CD4-positive, alpha-beta memory T cell (primary cell): ENCODE measurements at regions not wholly inside any gene's neighbourhood (a gene's known extent, or its start where the extent isn't known, plus 50 kb on each side); places are given as distances from the start of the nearest gene placed in this dataset.

Experiments used
- CTCF ChIA-PET: fragments of 350-600 bp; sonication (Branson Sonifier 250); formaldehyde crosslinking; loops from one replicate; lab custom pipeline; 2021; ENCODE audit warnings: inconsistent platforms; ENCODE audit not compliant: partially characterized antibody; lab: Charles Lee
- POLR2A ChIA-PET: fragments of 350-600 bp; sonication (Branson Sonifier 250); formaldehyde crosslinking; loops from one replicate; lab custom pipeline; 2021; ENCODE audit not compliant: partially characterized antibody; lab: Charles Lee
- DNase-seq, 5 donors: peaks; one replicate each; pipeline versions ENCODE4 v3.0.0 to v3.0.0-alpha.2; 2020 to 2022; ENCODE audit warnings: mixed read lengths in 1 of 5
- H3K27ac ChIP-seq: one replicate; pipeline ENCODE4 v1.7.0; 2013; ENCODE audit warnings: low read depth, low read length
- H3K27me3 ChIP-seq: 2 replicates; pipeline ENCODE4 v1.7.0; 2013; ENCODE audit warnings: mild to moderate bottlenecking, low read length, moderate library complexity; ENCODE audit not compliant: insufficient read depth
- H3K36me3 ChIP-seq: 2 replicates; pipeline ENCODE4 v1.7.0; 2013; ENCODE audit warnings: mild to moderate bottlenecking, low read length, moderate library complexity; ENCODE audit not compliant: insufficient read depth
- H3K4me1 ChIP-seq: 2 replicates; pipeline ENCODE4 v1.7.0; 2013; ENCODE audit warnings: mild to moderate bottlenecking, low read length, moderate library complexity; ENCODE audit not compliant: insufficient read depth
- H3K4me3 ChIP-seq, 2 donors: one replicate each; pipeline ENCODE4 v1.7.0; 2013; ENCODE audit warnings: low read length in 2 of 2, mild to moderate bottlenecking in 1 of 2
- H3K9me3 ChIP-seq, 2 donors: one replicate each; pipeline ENCODE4 v1.7.0; 2013; ENCODE audit warnings: low read length in 2 of 2, control low read depth in 1 of 2; ENCODE audit not compliant: control insufficient read depth in 1 of 2
- H3K27ac Mint-ChIP-seq, 7 donors: one replicate each; pipeline ENCODE4 v1.8.0; 2020 to 2021; ENCODE audit warnings: mixed read lengths in 7 of 7, mild to moderate bottlenecking in 6 of 7, inconsistent platforms in 3 of 7, moderate library complexity in 3 of 7
- H3K27me3 Mint-ChIP-seq, 2 donors: one replicate each; pipeline ENCODE4 v1.8.0; 2020 to 2021; ENCODE audit warnings: mixed read lengths in 2 of 2
- H3K36me3 Mint-ChIP-seq, 2 donors: one replicate each; pipeline ENCODE4 v1.8.0; 2020 to 2021; ENCODE audit warnings: mixed read lengths in 2 of 2, inconsistent platforms in 1 of 2, mild to moderate bottlenecking in 1 of 2
- H3K4me1 Mint-ChIP-seq, 4 donors: one replicate each; pipeline ENCODE4 v1.8.0; 2020 to 2021; ENCODE audit warnings: mixed read lengths in 4 of 4, mild to moderate bottlenecking in 1 of 4
- H3K4me3 Mint-ChIP-seq, 8 donors: one replicate each; pipeline ENCODE4 v1.8.0; 2020 to 2021; ENCODE audit warnings: mixed read lengths in 8 of 8, mild to moderate bottlenecking in 7 of 8, moderate library complexity in 6 of 8, inconsistent platforms in 3 of 8
- H3K9me3 Mint-ChIP-seq, 8 donors: one replicate each; pipeline ENCODE4 v1.8.0; 2020 to 2021; ENCODE audit warnings: mixed read lengths in 8 of 8, mild to moderate bottlenecking in 5 of 8, inconsistent platforms in 3 of 8, moderate library complexity in 1 of 8
- intact Hi-C: fragments of 100-400 bp; cut with micrococcal nuclease; formaldehyde crosslinking; loops from one replicate; pipeline ENCODE4 v1.15.1; 2023

DNA sequence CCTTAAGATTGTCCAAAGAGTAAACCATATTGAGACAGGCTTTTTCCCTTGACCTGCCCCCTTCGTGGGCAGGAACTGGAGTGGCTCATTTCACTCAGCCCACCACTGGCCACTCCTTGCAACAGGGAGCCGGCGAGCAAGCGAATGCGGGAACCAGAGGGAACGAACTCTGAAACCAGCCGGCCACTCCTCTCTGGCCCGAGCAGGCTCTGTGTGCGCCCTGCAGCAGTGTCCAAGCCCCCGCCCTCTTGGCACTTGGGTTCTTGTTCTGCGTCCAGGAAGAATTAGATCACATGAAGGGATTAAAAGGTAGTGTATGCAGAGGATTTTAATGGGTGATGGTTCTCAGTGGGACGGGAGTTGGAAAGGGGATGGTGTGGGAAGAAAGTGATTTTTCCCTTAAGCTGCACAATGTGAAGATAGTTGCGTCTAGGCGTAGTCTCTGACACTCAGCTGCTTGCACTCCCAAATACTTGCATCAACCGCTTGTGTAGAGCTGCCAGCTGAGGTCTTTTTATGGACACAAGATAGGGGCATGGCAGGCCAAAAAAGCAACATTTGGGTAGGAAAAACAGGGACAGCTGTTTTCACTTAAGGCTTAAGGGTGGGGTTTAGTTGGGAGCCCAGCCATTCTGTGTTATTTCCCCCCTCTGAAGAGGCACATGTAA is 1209.7 kb upstream of the PCDH20 start:
- no peaks in the 10 kb centered on the region for H3K27me3 Mint-ChIP-seq
- no peaks in the 10 kb centered on the region for H3K36me3 Mint-ChIP-seq
- ChIA-PET CTCF (no interaction called here), POLR2A (no interaction called here)
- no peak overlapping the region for H3K27ac ChIP-seq
- H3K4me1 ChIP-seq = no peaks in the 10 kb centered on the region
- peaks cover 0 to 21% (median 13%) of the 10 kb centered on the region in 8 donors for H3K9me3 Mint-ChIP-seq
- no peaks in the 10 kb centered on the region for H3K9me3 ChIP-seq
- intact Hi-C loops = no loop called here
- no peaks in the 10 kb centered on the region for H3K4me1 Mint-ChIP-seq
- DNase-seq = no peak
- no peak overlapping the region for H3K27ac Mint-ChIP-seq
- no peaks in the 10 kb centered on the region for H3K36me3 ChIP-seq
- H3K4me3 ChIP-seq = no peak overlapping the region
- no peaks in the 10 kb centered on the region for H3K27me3 ChIP-seq
- H3K4me3 Mint-ChIP-seq = no peak overlapping the region

DNA sequence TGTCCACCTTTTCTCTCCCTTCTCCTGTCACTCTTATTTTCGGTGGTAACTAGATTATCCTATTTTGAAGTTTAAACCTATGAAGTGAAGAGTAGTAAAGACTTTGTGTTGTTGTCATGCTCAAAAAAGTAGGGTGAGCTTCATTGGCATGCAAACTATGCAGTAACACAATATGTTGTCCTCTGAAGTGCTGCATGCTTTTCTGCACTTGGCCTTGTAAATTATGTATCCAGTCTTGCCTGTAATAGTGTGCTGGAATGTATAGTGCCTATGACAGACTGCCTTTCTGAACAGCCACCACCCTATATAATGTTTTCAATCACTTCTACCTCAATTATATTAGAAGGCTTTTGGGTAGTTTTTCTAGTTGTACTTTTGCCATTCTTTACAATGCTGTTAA is 1198.2 kb upstream of the PCDH20 start:
- Histone ChIP-seq H3K27ac (no peak overlapping the region), H3K9me3 (no peaks in the 10 kb centered on the region), H3K4me3 (no peak overlapping the region), H3K27me3 (no peaks in the 10 kb centered on the region), H3K36me3 (no peaks in the 10 kb centered on the region), H3K4me1 (no peaks in the 10 kb centered on the region)
- intact Hi-C loops = no loop called here
- Mint-ChIP-seq H3K27me3 (no peaks in the 10 kb centered on the region), H3K36me3 (no peaks in the 10 kb centered on the region), H3K4me3 (no peak overlapping the region), H3K4me1 (no peaks in the 10 kb centered on the region), H3K27ac (no peak overlapping the region), H3K9me3 (peaks cover 0 to 27% (median 8%) of the 10 kb centered on the region in 8 donors)
- ChIA-PET POLR2A (no interaction called here), CTCF (no interaction called here)
- DNase-seq = no peak

DNA sequence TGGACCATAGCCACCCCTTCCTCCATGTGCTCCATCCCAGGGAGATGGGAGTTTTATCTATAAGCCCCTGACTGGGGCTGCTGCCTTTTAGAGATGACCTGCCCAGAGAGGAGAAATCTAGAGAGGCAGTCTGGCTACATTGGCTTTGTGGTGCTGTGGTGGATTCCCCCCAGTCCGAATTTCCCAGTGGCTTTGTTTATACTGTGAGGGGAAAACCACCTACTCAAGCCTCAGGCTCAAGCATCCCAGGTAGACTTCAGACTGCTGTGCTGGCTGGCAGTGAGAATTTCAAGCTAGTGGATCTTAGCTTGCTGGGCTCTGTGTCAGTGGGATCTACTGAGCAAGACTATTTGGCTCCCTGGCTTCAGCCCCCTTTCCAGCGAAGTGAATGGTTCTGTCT is 1195.7 kb upstream of the PCDH20 start:
- no peaks in the 10 kb centered on the region for H3K27me3 ChIP-seq
- ChIA-PET CTCF (no interaction called here), POLR2A (no interaction called here)
- Mint-ChIP-seq H3K36me3 (no peaks in the 10 kb centered on the region), H3K4me1 (no peaks in the 10 kb centered on the region), H3K4me3 (no peak overlapping the region), H3K27ac (no peak overlapping the region), H3K9me3 (peaks cover 3 to 38% (median 12%) of the 10 kb centered on the region in 8 donors), H3K27me3 (no peaks in the 10 kb centered on the region)
- DNase-seq = no peak
- no peaks in the 10 kb centered on the region for H3K36me3 ChIP-seq
- no peak overlapping the region for H3K4me3 ChIP-seq
- H3K9me3 ChIP-seq = no peaks in the 10 kb centered on the region
- no peak overlapping the region for H3K27ac ChIP-seq
- intact Hi-C loops = no loop called here
- no peaks in the 10 kb centered on the region for H3K4me1 ChIP-seq

DNA sequence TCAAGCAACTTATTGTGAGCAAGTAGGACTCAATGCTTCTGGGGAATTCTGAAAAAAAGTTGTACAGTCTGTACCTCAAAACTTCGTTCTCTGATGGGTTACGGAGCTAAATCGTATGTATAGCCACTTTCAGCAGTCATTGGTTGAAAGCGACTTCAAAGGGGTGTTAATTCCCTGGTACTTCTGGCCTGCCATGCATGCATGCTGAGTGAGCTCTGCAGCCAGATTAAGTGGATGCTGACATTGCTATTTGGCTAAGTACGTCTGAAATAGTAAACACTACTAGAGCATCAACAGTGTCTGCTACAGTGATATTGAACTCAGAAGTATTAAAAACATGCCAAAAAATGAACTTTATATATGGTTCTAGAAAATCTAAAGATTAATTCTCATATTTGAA is 1183.1 kb upstream of the PCDH20 start:
- intact Hi-C loops = no loop called here
- Histone ChIP-seq H3K27ac (no peak overlapping the region), H3K4me3 (no peak overlapping the region), H3K27me3 (no peaks in the 10 kb centered on the region), H3K4me1 (no peaks in the 10 kb centered on the region), H3K36me3 (no peaks in the 10 kb centered on the region), H3K9me3 (no peaks in the 10 kb centered on the region)
- no peaks in the 10 kb centered on the region for H3K36me3 Mint-ChIP-seq
- no peaks in the 10 kb centered on the region for H3K4me1 Mint-ChIP-seq
- POLR2A ChIA-PET = no interaction called here
- H3K9me3 Mint-ChIP-seq = peaks cover 0 to 19% (median 13%) of the 10 kb centered on the region in 8 donors
- no peak overlapping the region for H3K27ac Mint-ChIP-seq
- no peak overlapping the region for H3K4me3 Mint-ChIP-seq
- CTCF ChIA-PET = no interaction called here
- DNase-seq = no peak
- no peaks in the 10 kb centered on the region for H3K27me3 Mint-ChIP-seq

DNA sequence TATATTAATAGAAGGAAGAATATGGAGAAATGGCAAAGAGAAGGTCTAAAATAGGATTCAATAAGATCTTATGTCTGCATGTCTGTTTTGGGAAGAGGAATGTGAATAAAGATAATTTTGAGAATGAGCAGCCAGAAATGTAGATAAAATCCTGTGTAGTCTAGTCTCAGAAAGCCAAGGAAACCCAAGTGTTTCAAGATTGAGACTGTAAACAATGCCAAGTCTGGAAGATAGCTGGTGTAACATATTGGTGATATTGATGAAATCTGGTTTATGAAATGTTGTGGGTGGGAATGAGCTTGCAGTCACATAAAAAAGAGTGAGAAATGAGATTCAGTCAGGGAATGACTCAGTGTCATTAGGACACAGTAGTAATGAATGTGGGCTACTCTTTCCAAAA is 1180.3 kb upstream of the PCDH20 start:
- no peak for DNase-seq
- Histone ChIP-seq H3K36me3 (no peaks in the 10 kb centered on the region), H3K4me1 (no peaks in the 10 kb centered on the region), H3K9me3 (no peaks in the 10 kb centered on the region), H3K27me3 (no peaks in the 10 kb centered on the region), H3K27ac (no peak overlapping the region), H3K4me3 (no peak overlapping the region)
- Mint-ChIP-seq H3K4me3 (no peak overlapping the region), H3K27ac (no peak overlapping the region), H3K9me3 (peaks cover 0 to 20% (median 11%) of the 10 kb centered on the region in 8 donors), H3K36me3 (no peaks in the 10 kb centered on the region), H3K4me1 (no peaks in the 10 kb centered on the region), H3K27me3 (no peaks in the 10 kb centered on the region)
- ChIA-PET CTCF (no interaction called here), POLR2A (no interaction called here)
- intact Hi-C loops = no loop called here

DNA sequence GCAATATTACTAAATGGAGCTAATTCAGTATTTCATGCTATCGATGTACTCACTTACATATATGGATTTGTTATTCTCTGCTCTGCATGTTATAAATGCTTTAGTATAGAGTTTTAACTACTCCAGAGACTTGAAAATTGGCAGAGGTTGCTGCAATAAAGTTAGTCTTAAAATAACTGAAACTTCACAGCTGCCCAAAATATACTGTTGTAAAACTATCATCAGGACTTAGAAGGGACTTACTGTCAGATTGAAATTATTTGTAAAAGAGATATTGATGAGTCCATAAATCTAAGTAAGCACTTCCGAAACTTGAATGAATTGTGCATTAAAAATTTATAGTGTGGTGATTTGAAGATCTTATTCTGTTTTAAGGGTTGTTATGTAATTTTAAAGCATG is 1178.2 kb upstream of the PCDH20 start:
- Histone ChIP-seq H3K9me3 (no peaks in the 10 kb centered on the region), H3K36me3 (no peaks in the 10 kb centered on the region), H3K4me3 (no peak overlapping the region), H3K4me1 (no peaks in the 10 kb centered on the region), H3K27me3 (no peaks in the 10 kb centered on the region), H3K27ac (no peak overlapping the region)
- no peaks in the 10 kb centered on the region for H3K36me3 Mint-ChIP-seq
- H3K27ac Mint-ChIP-seq = no peak overlapping the region
- no peaks in the 10 kb centered on the region for H3K4me1 Mint-ChIP-seq
- CTCF ChIA-PET = no interaction called here
- H3K27me3 Mint-ChIP-seq = no peaks in the 10 kb centered on the region
- no peak overlapping the region for H3K4me3 Mint-ChIP-seq
- POLR2A ChIA-PET = no interaction called here
- intact Hi-C loops = no loop called here
- no peak for DNase-seq
- H3K9me3 Mint-ChIP-seq = peaks cover 0 to 26% (median 11%) of the 10 kb centered on the region in 8 donors

DNA sequence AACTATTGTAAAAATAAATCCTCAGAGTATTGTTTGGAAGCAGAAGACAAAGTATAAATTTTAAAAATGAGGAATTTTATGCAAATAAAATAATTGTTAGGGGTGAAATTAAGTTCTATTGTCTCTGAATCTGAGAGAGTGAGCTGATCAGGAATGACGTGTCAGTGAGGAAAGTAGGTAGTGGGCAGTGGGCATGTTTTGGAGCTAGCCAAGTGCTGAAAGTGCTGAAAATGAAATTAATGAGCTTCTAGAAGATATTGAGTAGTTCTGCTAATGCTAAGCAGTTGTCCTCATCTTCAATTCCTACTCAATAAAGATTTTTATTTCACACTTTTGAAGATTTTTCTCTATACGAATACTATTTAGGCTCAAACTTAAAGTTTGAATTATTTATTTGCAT is 1167.8 kb upstream of the PCDH20 start:
- Histone ChIP-seq H3K4me1 (no peaks in the 10 kb centered on the region), H3K27me3 (no peaks in the 10 kb centered on the region), H3K9me3 (no peaks in the 10 kb centered on the region), H3K4me3 (no peak overlapping the region), H3K27ac (no peak overlapping the region), H3K36me3 (no peaks in the 10 kb centered on the region)
- CTCF ChIA-PET = no interaction called here
- H3K9me3 Mint-ChIP-seq = peaks cover 0 to 11% (median 3%) of the 10 kb centered on the region in 8 donors
- H3K4me1 Mint-ChIP-seq = no peaks in the 10 kb centered on the region
- no peaks in the 10 kb centered on the region for H3K36me3 Mint-ChIP-seq
- intact Hi-C loops = no loop called here
- H3K4me3 Mint-ChIP-seq = no peak overlapping the region
- POLR2A ChIA-PET = no interaction called here
- no peaks in the 10 kb centered on the region for H3K27me3 Mint-ChIP-seq
- no peak for DNase-seq
- no peak overlapping the region for H3K27ac Mint-ChIP-seq
